Skeletal muscle satellite cell (primary cell): ENCODE measurements at regions not wholly inside any gene's neighbourhood (a gene's known extent, or its start where the extent isn't known, plus 50 kb on each side); places are given as distances from the start of the nearest gene placed in this dataset.

Experiments used
- H3K27me3 ChIP-seq: 2 replicates; pipeline ENCODE4 v1.7.0; 2013; ENCODE audit warnings: low read length; ENCODE audit not compliant: control insufficient read depth, insufficient read depth
- H3K36me3 ChIP-seq: 2 replicates; pipeline ENCODE4 v1.7.0; 2013; ENCODE audit warnings: mild to moderate bottlenecking, control low read depth, low read length; ENCODE audit not compliant: insufficient read depth
- H3K4me1 ChIP-seq: 2 replicates; pipeline ENCODE4 v1.7.0; 2013; ENCODE audit warnings: low read length; ENCODE audit not compliant: control insufficient read depth, insufficient read depth
- H3K4me2 ChIP-seq: 2 replicates; pipeline ENCODE4 v1.7.0; 2013; ENCODE audit warnings: mild to moderate bottlenecking, low read length
- H3K4me3 ChIP-seq: 2 replicates; pipeline ENCODE4 v1.7.0; 2013; ENCODE audit warnings: low read length
- H3K9ac ChIP-seq: 2 replicates; pipeline ENCODE4 v1.7.0; 2013; ENCODE audit warnings: mild to moderate bottlenecking, low read depth, low read length, moderate library complexity
- H3K9me3 ChIP-seq: replicated peaks from 2 replicates; pipeline ENCODE4 v1.7.0; 2013; ENCODE audit warnings: mild to moderate bottlenecking, control low read depth, low read length

- no peaks in the 10 kb centered on the region for H3K36me3 ChIP-seq
- H3K4me1 ChIP-seq = peaks cover 10% of the 10 kb centered on the region
- peaks cover 39% of the 10 kb centered on the region for H3K27me3 ChIP-seq
- H3K4me3 ChIP-seq = no peak overlapping the region
- no peak overlapping the region for H3K9ac ChIP-seq
- H3K4me2 ChIP-seq = no peak overlapping the region
- no peaks in the 10 kb centered on the region for H3K9me3 ChIP-seq
Measured at GRCh38 chr20:39825950-39826349, 863.1 kb downstream of the MAFB start.

- Histone ChIP-seq H3K27me3 (peaks cover 37% of the 10 kb centered on the region), H3K36me3 (no peaks in the 10 kb centered on the region), H3K4me3 (no peak overlapping the region), H3K4me1 (peaks cover 10% of the 10 kb centered on the region), H3K9ac (no peak overlapping the region), H3K9me3 (no peaks in the 10 kb centered on the region), H3K4me2 (no peak overlapping the region)
Measured at GRCh38 chr20:39825524-39825923, 863.4 kb downstream of the DHX35 start.

GRCh38 chr20:39823224-39823623 lies 861.1 kb downstream of the DHX35 start:
- Histone ChIP-seq H3K4me2 (peak overlapping the region; percentile 5), H3K9me3 (no peaks in the 10 kb centered on the region), H3K9ac (no peak overlapping the region), H3K4me3 (no peak overlapping the region), H3K4me1 (peaks cover 10% of the 10 kb centered on the region), H3K27me3 (peaks cover 21% of the 10 kb centered on the region), H3K36me3 (no peaks in the 10 kb centered on the region)

GRCh38 chr20:39822667-39823066 lies 860.5 kb downstream of the DHX35 start:
- Histone ChIP-seq H3K27me3 (peaks cover 21% of the 10 kb centered on the region), H3K4me2 (peak overlapping the region; percentile 5), H3K9me3 (no peaks in the 10 kb centered on the region), H3K4me1 (peaks cover 10% of the 10 kb centered on the region), H3K9ac (no peak overlapping the region), H3K4me3 (no peak overlapping the region), H3K36me3 (no peaks in the 10 kb centered on the region)

- Histone ChIP-seq H3K9me3 (no peaks in the 10 kb centered on the region), H3K4me1 (no peaks in the 10 kb centered on the region), H3K4me2 (no peak overlapping the region), H3K9ac (no peak overlapping the region), H3K27me3 (peaks cover 4% of the 10 kb centered on the region), H3K36me3 (no peaks in the 10 kb centered on the region), H3K4me3 (no peak overlapping the region)
Measured at GRCh38 chr20:39813190-39813829, 851.2 kb downstream of the DHX35 start.

- Histone ChIP-seq H3K36me3 (no peaks in the 10 kb centered on the region), H3K9me3 (no peaks in the 10 kb centered on the region), H3K4me3 (no peak overlapping the region), H3K4me1 (no peaks in the 10 kb centered on the region), H3K9ac (no peak overlapping the region), H3K27me3 (peaks cover 4% of the 10 kb centered on the region), H3K4me2 (no peak overlapping the region)
Measured at GRCh38 chr20:39812116-39812515, 850.0 kb downstream of the DHX35 start.

GRCh38 chr20:39810309-39810708 lies 848.2 kb downstream of the DHX35 start:
- no peaks in the 10 kb centered on the region for H3K36me3 ChIP-seq
- no peak overlapping the region for H3K4me2 ChIP-seq
- H3K27me3 ChIP-seq = peaks cover 4% of the 10 kb centered on the region
- no peak overlapping the region for H3K4me3 ChIP-seq
- H3K9ac ChIP-seq = no peak overlapping the region
- no peaks in the 10 kb centered on the region for H3K9me3 ChIP-seq
- no peaks in the 10 kb centered on the region for H3K4me1 ChIP-seq

- H3K4me3 ChIP-seq = no peak overlapping the region
- no peak overlapping the region for H3K4me2 ChIP-seq
- H3K36me3 ChIP-seq = no peaks in the 10 kb centered on the region
- H3K4me1 ChIP-seq = no peaks in the 10 kb centered on the region
- no peaks in the 10 kb centered on the region for H3K9me3 ChIP-seq
- H3K9ac ChIP-seq = no peak overlapping the region
- H3K27me3 ChIP-seq = peaks cover 4% of the 10 kb centered on the region
Measured at GRCh38 chr20:39808613-39809012, 846.5 kb downstream of the DHX35 start.

- H3K9ac ChIP-seq = peak overlapping the region; percentile 25
- H3K4me3 ChIP-seq = no peak overlapping the region
- H3K36me3 ChIP-seq = no peaks in the 10 kb centered on the region
- no peaks in the 10 kb centered on the region for H3K9me3 ChIP-seq
- H3K4me2 ChIP-seq = peak overlapping the region; percentile 58
- peaks cover 11% of the 10 kb centered on the region for H3K4me1 ChIP-seq
- no peaks in the 10 kb centered on the region for H3K27me3 ChIP-seq
Measured at GRCh38 chr20:39800548-39800947, 838.4 kb downstream of the DHX35 start.

GRCh38 chr20:39800111-39800510 lies 838.0 kb downstream of the DHX35 start:
- no peaks in the 10 kb centered on the region for H3K36me3 ChIP-seq
- no peaks in the 10 kb centered on the region for H3K9me3 ChIP-seq
- peak overlapping the region; percentile 25 for H3K9ac ChIP-seq
- H3K4me1 ChIP-seq = peaks cover 11% of the 10 kb centered on the region
- no peaks in the 10 kb centered on the region for H3K27me3 ChIP-seq
- H3K4me3 ChIP-seq = no peak overlapping the region
- H3K4me2 ChIP-seq = peak overlapping the region; percentile 58

- Histone ChIP-seq H3K27me3 (no peaks in the 10 kb centered on the region), H3K9ac (no peak overlapping the region), H3K4me2 (no peak overlapping the region)
Measured at GRCh38 chr20:39799366-39799965, 837.3 kb downstream of the DHX35 start.

More at GRCh38 chr20:39799366-39799965, 837.3 kb downstream of the DHX35 start:
- H3K9me3 ChIP-seq = no peaks in the 10 kb centered on the region
- peaks cover 11% of the 10 kb centered on the region for H3K4me1 ChIP-seq
- H3K36me3 ChIP-seq = no peaks in the 10 kb centered on the region
- no peak overlapping the region for H3K4me3 ChIP-seq
